Hepatocyte (in vitro differentiated cells): ENCODE measurements at regions not wholly inside any gene's neighbourhood (a gene's known extent, or its start where the extent isn't known, plus 50 kb on each side); places are given as distances from the start of the nearest gene placed in this dataset.

Experiments
- EZH2phosphoT487 ChIP-seq: fragments of 200-600 bp; sonication (generic); IDR thresholded peaks from one replicate; pipeline ENCODE4 v1.6.1; 2018; ENCODE audit warnings: antibody characterized with exemption, mild to moderate bottlenecking, low read depth, moderate library complexity; ENCODE audit not compliant: unreplicated experiment, severe bottlenecking
- TF ChIP-seq, protein P1 (sequence below): fragments of 200-600 bp; sonication (generic); IDR thresholded peaks from 2 replicates; pipeline ENCODE4 v1.5.1; 2016; ENCODE audit warnings: antibody characterized with exemption, mild to moderate bottlenecking; ENCODE audit not compliant: poor library complexity

DNA sequence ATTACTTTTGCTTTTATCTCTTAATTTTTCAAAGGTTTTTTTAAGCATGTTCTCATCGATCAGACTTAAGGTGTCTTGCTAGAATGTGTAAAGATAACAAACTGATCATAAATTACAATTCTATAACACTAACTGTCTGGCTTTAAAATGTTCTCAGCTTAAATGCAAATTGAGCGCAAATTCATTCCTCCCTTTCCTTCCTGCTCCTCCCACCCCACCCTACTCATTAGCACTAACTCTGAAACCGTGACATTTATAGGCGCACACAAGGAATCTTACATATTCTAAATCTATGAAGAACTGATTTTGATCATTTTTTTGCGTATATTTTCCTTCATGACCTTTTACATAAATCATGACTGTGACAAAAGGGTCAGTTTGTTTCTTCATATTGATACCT is 590.0 kb upstream of the DIAPH2 start:
- TF ChIP-seq, protein P1, sequence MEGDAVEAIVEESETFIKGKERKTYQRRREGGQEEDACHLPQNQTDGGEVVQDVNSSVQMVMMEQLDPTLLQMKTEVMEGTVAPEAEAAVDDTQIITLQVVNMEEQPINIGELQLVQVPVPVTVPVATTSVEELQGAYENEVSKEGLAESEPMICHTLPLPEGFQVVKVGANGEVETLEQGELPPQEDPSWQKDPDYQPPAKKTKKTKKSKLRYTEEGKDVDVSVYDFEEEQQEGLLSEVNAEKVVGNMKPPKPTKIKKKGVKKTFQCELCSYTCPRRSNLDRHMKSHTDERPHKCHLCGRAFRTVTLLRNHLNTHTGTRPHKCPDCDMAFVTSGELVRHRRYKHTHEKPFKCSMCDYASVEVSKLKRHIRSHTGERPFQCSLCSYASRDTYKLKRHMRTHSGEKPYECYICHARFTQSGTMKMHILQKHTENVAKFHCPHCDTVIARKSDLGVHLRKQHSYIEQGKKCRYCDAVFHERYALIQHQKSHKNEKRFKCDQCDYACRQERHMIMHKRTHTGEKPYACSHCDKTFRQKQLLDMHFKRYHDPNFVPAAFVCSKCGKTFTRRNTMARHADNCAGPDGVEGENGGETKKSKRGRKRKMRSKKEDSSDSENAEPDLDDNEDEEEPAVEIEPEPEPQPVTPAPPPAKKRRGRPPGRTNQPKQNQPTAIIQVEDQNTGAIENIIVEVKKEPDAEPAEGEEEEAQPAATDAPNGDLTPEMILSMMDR: no peak
- TF ChIP-seq EZH2phosphoT487: no peak
